CD4-positive, alpha-beta T cell treated with Interleukin-10 for 1 hour (primary cell): ENCODE measurements at regions not wholly inside any gene's neighbourhood (a gene's known extent, or its start where the extent isn't known, plus 50 kb on each side); places are given as distances from the start of the nearest gene placed in this dataset.
"Not testable (repeated sequence)": the region's sequence is repeated elsewhere in the genome, so short reads cannot be mapped to it uniquely, and the experiment has no call there.

Source experiments
- DNase-seq: peaks from one replicate; pipeline ENCODE4 v3.0.0-alpha.2; 2020

DNA sequence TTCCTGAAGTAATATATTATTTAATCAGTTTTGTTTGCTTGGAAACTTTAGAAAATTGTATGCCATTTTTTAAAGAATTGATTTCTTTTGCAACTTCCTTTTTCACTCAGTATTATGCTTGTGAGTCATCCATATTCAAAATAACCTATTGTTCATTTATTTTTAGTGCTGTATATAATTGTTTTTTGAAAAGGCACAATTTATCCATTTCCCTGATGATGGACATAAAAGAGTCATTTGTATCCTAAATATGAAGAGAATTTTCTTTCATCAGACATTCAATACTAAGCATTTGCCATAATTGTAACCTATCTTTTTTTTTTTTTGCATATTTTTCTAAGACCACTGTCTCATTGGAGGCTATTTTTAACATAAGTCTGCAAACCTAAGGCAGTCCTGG lies 134.1 kb upstream of the SERPINE2 start:
- no peak for DNase-seq

DNA sequence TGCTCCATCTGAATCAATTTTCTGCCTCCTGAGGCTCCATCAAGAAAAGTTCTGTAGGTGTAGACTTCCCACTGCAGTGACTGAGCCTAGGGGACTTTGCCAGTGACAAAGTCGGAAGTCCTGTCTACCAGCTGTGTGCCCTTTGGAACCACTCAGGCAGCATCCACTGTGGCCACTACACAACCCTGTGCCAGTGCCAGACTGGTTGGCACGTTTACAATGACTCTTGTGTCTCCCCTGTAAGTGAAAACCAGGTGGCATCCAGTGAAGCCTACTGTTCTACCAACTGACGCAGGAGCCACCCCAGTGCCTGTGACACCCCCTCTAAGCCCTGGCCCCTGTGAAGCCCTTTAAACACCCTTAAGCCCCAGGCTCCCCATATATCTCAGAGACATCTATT lies 132.1 kb upstream of the SERPINE2 start:
- no peak for DNase-seq

DNA sequence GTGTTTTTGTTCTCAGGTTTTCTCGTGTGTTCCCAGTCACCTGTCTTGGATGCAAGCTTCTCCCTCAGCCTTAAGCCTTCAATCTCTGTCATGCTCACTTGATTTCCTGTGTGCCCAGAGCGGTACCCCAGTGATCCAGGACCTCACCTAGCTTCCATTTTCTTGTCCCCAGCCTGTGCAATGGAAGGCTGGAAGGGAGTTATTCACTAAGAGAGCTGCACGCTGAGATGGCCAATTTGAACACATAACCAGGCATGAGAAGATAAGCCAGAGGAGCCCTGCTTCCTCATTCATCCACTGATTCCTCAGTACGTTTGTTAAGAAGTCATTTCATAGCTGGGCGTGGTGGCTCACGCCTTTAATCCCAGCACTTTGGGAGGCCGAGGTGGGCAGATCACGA lies 130.8 kb upstream of the SERPINE2 start:
- no peak for DNase-seq

DNA sequence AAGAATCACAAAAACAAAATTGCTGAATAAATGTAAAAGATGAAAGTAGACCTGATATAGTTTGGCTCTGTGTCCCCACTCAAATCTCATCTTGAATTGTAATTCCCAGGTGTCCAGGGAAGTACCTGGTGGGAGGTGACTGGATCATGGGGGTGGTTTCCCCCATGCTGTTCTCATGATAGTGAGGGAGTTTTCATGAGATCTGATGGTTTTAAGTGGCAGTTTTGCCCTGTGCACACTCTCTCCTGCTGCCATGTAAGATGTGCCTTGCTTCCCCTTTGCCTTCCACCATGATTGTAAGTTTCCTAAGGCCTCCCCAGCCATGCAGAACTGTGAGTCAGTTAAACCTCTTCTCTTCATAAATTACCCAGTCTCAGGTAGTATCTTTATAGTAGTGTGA lies 128.7 kb upstream of the SERPINE2 start:
- DNase-seq: not testable (repeated sequence)

DNA sequence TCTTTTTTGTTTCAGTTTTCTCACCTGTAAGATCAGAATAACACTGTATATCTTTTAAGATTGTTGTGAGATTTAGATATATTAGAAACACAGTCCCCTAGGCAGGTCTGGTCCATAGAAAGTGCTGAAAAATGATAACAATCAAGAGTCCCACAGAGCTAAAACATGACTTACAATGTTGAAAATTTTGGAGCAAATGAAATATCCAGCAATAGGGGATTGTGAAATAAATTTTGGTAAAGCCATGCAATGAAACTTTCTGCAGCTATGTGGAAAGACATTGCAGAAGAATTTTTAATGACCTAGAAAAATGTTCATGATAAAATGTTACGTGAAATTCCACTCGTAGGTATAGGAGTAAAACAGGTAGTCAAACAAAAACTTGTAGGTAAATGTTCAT lies 127.6 kb upstream of the SERPINE2 start:
- no peak for DNase-seq

DNA sequence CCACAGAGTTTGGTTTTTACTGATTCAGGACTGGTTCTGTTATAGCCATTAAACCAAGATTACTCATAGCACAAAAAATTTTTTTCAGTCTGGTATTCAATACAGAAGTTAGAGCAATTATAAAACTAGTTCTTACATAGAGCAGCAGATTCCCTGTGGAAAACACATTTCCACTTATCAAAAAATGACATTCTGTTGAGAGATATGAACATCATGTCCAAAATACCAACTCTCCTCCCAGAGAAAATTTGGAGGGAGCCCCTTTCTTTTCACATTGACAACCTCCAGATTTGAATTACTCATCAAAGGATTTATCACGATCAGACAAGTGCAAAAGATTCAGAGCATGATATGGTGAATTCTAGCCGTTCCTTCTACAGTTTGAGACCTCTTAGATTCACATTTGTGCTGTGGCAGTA lies 126.8 kb upstream of the SERPINE2 start:
- no peak for DNase-seq

DNA sequence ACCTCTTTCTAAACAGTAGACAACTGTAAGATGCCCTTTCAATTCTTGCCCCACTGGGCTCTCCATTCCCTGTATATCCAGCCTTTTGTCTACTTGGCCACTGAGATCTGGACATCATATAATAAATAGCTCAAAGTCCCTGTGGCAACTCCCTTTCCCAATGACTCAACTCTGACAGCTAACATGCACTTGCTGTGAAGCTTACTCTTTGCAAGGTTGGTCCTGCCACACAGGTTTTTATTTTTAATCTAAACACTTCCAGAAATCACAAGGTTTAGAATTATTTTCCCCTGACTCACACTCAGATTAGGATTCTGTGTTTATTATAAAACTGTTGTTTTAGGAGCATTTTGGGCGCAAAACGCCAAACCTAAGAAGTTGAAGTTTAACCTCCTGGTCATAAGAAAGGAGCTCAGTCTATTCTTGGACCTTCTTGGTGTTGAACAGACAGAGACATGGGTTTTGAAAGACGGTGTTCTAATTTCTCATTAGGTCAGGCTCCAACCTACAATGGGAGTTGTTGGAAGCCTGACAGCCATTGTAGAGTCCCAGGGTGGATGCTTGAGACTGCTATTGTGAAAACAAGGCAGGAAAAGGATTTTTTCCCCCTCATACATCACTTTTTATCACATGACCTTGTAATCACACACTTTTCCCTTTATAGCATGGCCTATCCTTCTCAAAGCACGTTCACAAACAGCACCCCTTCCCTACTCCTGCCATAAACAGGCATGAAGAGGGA lies 124.7 kb upstream of the SERPINE2 start:
- DNase-seq: no peak

DNA sequence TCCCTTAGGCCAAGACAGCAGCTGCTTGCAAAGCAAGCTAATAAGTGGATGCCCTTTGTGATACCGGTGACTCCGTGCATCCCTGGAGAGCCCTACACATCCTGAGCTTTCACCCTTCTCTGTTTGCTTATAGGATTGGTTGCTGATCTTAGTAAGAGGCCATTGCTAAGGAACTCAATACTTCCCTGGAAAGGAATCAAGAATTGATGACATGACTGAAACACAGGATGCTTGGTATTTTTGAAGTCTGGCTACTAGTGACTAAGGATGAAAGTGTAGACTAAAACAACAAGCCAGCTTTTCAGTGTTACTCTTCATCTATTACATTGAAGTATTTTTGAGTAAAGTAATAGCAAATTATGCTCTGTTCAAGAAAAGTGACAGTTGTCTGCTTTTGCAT lies 123.0 kb upstream of the SERPINE2 start:
- no peak for DNase-seq

DNA sequence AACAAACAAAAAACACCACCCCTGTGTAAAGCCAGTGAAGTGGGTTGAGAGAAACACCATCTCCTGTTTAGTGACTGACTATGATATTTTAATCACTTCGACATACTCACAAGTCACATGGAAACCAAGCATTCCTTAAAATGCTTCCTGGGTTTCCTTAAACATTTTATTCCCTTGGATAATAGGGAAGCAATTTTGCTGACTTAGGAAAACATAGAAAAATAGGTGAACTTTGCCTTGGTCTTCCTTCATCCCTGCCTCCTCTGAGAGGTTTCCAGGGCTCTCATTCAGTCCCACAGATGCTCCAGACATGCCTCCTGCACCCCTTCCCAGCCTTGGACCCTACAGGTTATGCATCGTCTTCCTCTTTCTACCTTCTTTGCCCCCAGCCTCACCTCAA lies 122.6 kb upstream of the SERPINE2 start:
- DNase-seq: no peak

DNA sequence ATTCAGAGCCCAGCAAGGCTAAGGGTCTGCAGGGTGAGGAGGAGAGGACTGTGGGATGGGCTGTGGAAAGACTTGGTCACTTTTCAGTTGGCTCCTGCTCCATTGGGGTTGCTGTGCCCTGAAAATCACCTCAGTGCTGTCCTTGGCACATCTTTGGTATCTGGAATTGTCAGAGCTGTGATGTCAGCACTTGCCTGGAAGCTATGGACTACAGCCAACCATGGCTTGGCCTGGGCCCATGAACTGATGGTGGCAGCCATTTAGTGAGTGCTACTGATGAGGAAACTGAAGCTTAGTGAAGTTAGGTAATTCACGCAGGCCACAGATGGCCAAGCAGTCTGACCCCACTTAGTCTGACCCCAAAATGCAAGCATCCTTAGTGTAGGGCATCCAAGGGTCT lies 121.8 kb upstream of the SERPINE2 start:
- DNase-seq: no peak

DNA sequence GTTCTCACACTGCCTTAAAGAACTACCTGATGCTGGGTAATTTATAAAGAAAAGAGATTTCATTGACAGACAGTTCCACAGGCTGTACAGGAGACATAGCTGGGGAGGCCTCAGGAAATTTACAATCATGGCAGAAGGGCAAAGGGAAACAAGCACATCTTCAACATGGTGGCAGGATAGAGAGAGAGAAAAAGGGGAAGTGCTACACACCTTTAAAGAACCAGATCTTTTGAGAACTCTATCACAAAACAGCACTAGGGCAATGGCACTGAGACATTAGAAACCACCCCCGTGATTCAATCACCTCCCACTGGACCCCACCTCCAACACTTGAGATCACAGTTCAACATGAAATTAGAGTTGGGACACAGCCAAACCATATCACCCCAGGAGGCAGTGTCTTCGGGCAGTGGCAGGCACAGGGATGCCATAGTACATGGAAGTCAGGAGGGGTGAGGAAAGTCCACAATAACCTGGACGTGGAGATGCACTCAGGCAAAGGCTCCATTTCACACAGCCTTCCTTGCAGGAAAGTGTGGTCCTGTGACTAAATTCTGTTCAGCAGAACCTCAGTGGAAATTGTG lies 120.4 kb upstream of the SERPINE2 start:
- DNase-seq: no peak

DNA sequence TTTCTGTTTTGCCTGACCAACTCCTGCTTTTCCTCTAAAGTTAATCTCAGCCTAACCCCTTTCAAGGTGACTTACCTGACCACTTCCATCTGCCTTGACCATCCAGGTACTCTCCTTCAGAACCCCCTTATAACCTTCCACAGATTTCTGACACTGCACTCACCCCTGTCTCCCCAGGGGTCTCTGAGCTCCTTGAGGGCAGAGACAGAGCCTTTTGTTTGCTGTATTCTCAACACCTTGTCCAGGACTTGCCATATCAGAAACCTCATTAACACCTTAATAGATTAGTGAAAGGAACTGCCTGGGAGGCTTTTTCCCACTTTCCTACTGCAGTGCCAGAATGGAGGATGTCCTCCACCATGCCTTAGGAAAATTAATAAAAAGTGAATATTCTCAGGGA lies 119.7 kb upstream of the SERPINE2 start:
- DNase-seq: no peak

DNA sequence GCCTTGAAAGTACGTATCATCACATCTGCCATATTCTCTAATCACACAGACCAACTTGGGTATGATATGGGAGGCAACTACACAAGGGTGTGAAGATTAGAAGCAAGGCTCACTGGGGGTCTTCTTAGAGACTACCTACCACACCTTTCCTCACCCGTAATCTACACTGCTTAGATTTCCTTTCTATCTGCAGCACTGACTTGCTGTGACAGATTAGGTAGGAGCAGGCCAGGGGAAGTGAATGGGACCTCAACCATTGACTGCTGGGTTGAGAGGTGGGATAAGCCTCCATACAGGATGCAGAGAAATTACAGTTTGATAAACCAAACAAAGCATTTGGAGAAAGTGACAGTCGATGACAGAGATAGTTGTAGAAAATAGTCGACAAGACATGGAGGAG lies 119.0 kb upstream of the SERPINE2 start:
- no peak for DNase-seq

DNA sequence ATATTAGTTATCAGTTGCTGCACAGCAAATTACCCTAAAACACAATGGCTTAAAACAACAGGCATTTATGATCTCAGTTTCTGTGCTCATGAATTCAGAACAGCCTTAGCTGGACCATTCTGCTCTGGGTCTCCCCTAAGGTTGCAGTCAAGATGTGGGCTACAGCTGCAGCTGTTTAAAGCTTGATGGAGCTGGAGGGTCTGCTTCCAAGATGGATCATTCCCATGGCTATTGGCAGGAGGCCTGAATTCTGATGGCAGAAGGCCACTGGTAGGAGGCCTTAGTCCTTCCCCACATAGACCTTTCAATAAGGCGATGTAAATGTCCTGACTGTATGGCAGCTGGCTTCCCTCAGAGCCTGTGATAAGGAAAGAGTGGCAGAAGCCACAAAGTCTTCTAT lies 118.6 kb upstream of the SERPINE2 start:
- DNase-seq: no peak

DNA sequence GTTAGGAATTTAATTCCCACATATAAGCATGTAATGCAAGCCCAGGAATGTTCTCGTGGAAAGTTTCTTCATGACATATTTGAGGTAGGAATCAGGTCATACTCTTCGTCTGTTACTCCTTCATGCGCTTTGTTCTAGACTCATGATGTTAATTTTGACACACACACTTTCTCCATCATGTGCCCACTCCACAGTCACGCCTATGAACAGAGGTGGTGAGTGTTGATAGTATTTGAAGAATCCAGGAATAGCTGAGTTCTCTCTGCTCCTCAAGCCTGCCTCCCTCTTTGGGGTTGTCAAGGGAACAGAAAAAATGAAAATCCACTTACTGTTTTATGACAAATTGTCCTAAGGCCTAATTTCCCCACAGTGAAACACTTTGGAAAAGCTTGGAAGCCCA lies 117.3 kb upstream of the SERPINE2 start:
- no peak for DNase-seq

DNA sequence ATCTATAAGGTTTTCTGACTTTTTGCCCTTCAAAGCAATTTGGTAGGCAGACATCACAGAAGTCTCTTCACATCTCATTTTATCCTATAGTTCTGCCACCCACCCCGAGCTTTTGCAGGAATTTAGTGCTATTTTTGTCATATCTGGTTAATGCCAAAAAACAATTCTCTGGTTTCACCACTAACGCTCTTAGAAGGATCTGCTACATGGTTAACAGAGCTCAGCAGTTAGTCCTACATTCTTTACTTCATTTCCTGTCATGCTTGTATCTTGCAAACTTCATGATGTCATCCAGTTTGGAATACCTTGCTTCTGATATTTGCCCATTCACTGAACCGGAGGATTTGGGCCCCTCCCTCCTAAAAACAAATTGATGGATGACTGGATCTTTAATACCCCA lies 116.8 kb upstream of the SERPINE2 start:
- no peak for DNase-seq

DNA sequence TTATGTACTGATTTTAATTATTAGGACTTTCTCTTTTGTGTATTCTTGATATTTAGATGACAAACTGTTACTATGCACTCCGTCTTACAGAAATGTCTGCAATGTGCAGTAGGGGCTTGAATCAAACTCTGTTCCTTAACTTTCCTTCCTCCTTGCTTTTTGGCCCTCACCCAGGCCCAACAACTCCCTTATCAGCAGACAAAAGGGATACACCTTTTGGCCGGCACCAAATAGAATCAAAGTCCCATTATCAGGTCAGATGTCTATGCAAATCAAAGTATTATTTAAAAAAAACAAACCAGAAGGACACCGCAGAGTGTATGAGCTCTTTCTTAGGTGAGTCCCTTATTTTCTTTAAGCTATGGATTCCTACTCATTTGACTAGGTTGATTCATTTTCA lies 116.3 kb upstream of the SERPINE2 start:
- DNase-seq: no peak

DNA sequence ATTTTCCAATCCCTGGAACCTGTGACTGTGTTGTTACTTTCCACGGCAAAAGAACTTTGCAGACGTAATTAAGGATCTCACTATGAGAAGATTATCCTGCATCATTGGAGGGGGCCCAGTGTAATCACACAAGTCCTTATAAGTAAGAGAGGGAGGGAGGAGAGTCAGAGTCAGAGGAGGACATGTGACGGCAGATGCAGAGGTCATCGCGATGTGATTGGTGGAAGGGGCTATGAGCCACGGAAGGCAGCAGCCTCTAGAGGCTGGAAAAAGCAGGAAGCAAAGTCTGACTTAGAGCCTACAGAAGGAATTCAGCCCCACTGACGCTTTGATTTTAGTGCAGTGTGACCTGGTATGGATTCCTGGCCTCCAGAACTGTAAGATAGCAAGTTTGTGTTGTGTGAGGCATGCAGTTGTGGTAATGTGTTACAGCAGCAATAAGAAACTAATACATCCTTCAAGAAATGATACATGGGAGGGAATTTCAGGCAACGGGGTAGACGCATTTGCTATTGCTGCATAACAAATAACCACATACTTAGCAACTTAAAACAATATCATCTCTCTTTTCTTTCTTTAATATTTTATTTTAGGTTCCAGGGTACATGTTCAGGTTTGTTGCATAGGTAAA lies 112.7 kb upstream of the SERPINE2 start:
- DNase-seq: no peak

DNA sequence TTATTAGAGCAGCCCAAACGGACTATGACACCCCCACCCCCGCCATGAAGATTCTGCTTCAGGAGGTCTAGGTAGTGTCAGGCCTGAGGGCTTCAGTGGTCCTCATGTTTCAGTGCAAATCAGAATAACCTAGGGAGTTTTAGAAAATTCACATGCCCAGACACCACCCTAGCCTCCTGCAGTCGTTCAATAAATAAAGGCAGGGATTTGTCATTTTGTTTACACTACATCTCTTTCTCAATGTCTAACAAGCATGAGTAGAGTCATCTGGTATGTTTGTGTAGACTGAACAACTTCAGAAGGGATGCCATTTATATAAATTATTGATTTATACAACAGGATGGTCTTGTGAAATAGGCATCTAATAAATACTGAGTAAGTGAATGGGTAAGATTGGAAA lies 112.1 kb upstream of the SERPINE2 start:
- no peak for DNase-seq

DNA sequence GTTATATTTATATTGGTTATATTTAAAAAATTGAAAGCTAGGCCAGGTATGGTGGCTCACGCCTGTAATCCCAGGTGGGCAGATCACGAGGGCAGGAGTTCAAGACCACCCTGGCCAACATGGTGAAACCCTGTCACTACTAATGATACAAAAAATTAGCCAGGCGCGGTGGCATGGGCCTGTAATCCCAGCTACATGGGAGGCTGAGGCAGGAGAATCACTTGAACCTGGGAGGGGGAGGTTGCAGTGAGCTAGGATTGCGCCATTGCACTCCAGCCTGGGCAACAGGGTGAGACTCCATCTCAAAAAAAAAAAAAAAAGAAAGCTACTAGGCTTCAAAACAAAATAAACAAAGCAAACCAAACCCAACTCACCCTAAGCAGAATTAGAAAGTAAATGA lies 109.0 kb upstream of the SERPINE2 start:
- DNase-seq: not testable (repeated sequence)

DNA sequence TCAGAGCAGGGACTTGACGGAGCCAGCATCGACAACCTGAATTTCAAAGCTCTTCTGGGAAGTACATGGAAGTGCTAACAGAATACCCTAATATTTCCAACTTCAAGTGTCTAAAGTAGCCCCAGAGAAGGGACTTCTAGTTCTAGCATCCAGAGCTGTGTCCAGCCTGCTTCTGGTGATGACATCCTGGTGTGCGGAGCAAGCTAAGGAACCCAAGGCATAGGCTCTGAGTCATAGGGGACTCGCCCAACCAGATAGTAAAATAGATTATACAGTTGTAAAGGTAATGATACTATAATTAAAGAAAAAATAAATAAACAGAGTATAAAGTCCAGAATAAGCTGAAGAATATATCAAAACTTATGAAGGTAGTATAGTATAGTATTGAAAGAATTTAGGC lies 108.1 kb upstream of the SERPINE2 start:
- DNase-seq: no peak

DNA sequence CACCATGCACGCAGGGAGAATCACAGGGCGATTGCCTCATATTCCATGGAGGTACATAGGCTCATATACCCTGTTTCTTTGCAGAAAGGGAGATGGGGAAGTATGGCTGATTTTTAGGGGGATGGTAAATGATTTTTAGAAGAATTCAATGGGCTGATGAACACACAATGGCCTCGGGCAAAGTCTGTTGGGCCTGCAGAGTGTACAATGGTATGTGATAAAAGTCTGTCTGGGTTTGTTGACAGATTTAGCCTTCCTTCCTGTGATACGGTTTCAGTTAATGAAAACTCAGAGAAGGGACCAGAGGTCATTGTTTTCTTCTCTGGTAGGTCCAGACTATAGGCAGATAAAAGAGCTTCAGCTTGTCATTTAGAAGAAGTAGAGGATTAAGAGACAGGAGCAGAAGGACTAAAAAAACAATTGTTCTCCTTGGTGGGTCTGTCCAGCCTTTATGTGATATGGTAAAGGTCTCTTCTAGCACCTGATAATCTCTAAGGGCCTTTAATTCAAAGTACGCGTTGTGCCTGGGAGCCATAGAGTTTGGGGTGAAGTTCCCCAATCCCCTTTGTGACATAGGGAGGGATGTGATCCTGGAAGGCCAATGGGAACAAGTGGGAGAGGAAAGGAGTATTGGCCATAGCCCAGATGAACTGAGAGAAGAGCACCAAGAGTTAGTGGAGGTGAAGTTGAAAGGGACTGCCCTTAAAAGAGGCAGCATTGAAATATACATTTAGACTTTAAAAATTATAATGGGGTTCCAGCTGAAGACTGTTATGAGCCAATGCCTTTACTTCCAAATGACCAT lies 107.5 kb upstream of the SERPINE2 start:
- DNase-seq: no peak

DNA sequence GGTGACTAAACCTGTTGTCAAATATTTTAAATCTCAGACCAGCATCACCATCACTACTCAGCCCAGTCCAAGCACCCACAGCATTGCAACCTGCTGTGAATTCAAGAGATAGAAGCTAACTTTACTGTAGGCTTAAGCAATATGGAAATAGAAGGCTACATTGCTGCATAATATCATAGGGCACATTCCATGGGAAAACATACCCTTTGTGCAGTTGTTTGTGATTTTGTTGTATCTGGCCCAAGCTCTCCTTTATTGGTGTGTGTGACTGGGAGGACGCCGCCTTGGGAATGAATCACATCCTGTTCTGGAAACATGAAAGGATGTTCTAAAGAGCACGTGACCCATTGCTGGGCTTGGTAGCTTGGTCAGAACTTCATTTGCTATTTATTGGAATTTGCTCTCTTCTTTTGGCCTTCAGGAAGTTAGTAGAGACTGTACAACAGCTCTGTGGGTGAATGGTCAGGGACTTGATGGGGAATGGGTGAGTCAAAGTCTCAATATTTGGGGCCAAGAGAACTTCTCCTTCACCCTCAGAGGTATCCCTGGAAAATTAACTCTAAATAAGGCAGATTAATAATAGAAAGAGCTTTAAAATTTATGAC lies 106.8 kb upstream of the SERPINE2 start:
- DNase-seq: no peak
